SIG-M5 treated with dmso at 0.1 percent for 504 hours (cell line): ENCODE measurements at regions not wholly inside any gene's neighbourhood (a gene's known extent, or its start where the extent isn't known, plus 50 kb on each side); places are given as distances from the start of the nearest gene placed in this dataset.
A peak's percentile ranks its signal among the peaks of the same experiment; 100 is the strongest.

ENCODE experiments used
- DNase-seq: peaks from one replicate; lab custom pipeline; 2025; ENCODE audit not compliant: unreplicated experiment; lab: John Stamatoyannopoulos, UW

GRCh38 chr7:16975712-16976111 lies 93.9 kb upstream of the AGR3 start:
- peak; percentile 73 for DNase-seq

GRCh38 chr7:16978358-16979244 lies 96.8 kb upstream of the AGR3 start:
- DNase-seq, result peak; percentile 64

DNA sequence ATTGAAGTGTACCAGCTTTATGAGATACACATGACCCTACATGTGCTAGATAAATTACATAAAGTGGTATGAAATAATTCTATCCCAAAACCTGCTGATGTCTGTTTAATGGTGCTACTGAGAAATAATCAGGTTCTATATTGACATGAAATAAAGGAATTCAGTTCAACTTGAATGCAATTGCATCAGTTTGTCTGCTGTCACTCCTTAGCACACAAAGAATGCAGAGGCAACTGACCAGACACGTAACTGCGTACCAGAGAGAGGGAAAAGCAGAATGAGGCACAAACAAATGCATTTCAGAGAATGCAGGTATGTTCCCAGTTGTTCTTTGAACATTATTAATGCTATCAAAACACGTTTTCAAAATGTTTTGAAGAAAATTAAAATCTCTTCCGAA lies 98.8 kb upstream of the AGR3 start:
- DNase-seq, result no peak

- peak; percentile 52 for DNase-seq
Measured at GRCh38 chr7:16982640-16983350, 101.0 kb upstream of the AGR3 start.

DNA sequence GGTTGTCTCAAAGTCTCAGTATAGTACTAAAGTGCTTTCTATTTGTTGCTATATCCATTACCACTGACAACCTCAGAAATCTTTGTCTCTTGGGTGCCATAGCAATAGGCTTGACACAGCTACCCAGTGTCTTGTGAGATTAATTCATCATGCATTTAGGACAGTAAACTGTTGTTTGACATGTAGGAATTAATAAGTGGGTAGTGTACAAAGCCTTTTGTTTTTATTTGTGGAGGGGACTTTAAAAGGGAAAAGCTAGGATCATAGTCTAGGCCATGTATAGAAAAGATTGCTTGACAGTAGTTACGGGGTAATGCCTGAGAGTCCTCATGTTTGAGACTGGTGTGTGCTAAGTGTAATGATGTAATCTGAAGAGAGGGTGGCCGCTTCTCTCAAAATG lies 102.6 kb upstream of the AGR3 start:
- no peak for DNase-seq

DNA sequence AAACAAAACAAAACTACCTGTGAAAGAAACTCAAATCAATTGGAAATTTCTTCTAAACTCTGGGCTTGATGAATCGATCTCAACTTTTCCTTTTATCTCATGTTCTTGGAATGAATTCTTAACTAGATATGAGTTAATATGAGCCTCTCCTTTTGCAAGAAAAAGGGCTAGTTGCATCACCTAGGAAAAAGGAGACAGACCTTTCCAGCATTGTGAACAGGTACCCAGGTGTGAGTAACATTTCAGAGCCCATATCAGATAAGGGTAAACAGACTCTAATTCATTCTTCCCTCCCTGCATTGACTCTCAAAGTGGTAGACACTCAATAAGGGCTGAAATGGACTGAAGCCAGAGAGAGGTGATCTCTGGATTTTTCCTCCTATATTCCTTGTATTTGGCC lies 103.8 kb upstream of the AGR3 start:
- DNase-seq, result no peak

DNA sequence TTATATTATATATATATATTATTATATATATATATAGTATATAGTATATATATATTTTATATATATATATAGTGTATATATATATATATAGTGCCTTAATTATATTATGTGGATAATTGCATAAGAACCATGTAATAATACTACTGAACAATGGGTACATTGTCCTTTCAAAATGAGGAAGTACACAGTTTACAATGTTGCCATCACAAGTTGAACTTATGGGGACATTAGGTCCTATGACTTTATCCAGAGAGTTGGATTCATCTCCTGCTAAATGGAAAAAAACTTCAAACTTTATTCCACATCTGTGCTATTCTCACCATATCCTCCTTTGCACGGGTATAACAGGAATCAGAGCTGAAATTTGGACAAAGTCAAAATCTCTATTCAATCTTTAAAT lies 105.0 kb upstream of the AGR3 start:
- no peak for DNase-seq

- peak; percentile 81 for DNase-seq
Measured at GRCh38 chr7:16989811-16990413, 108.1 kb upstream of the AGR3 start.

GRCh38 chr7:16991551-16991950 lies 109.8 kb upstream of the AGR3 start:
- no peak for DNase-seq

DNA sequence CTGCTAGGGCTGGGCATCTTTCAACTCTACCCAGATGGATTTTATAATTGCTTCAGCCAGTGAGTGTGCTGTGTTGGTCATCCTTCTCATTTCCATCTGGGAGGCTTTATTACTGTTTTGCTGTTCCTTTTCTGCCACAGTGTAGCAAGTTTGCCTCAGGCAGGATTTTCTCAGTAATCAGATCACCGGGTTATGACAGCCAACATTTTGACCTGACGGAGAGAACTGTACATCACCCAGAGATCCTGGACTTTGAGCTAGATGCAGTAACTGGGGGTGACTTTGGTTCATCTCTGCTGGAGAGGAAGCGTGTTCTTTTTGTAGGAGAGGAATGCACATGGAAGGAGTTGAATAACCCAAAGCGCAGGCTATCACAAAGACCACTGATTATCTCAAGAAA lies 111.8 kb upstream of the AGR3 start:
- DNase-seq, result no peak

DNA sequence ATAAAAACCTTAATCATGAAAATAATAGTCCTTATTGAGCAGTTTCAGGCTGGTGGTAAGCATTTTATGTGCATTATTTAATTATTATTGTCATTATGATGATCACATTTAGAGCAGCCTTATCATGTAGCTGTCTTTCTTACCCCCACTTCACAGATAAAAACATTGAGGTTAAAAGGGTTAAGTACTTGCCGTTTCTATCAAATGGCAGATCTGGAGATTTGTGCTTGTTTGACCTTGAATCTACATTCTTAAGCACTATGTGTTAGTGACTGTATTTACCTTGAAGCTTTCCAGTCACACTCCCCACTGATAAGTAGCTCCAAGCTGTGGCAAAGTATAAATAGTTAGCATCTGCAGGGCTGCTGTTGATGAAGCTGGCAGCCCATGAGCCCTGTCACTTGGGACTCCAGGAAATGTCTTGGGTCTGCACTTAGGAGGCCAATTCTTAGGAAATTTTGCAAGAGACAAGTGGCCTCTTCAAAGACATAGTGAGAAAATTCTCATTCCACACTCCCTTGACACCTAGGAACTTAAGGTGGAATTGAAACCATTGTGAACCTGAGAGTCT lies 116.8 kb upstream of the AGR3 start:
- no peak for DNase-seq

GRCh38 chr7:16999541-17000267 lies 117.9 kb upstream of the AGR3 start:
- DNase-seq, result peak; percentile 82

- no peak for DNase-seq
Measured at GRCh38 chr7:17005271-17005670, 123.5 kb upstream of the AGR3 start.

GRCh38 chr7:17007841-17008240 lies 126.1 kb upstream of the AGR3 start:
- DNase-seq, result no peak

DNA sequence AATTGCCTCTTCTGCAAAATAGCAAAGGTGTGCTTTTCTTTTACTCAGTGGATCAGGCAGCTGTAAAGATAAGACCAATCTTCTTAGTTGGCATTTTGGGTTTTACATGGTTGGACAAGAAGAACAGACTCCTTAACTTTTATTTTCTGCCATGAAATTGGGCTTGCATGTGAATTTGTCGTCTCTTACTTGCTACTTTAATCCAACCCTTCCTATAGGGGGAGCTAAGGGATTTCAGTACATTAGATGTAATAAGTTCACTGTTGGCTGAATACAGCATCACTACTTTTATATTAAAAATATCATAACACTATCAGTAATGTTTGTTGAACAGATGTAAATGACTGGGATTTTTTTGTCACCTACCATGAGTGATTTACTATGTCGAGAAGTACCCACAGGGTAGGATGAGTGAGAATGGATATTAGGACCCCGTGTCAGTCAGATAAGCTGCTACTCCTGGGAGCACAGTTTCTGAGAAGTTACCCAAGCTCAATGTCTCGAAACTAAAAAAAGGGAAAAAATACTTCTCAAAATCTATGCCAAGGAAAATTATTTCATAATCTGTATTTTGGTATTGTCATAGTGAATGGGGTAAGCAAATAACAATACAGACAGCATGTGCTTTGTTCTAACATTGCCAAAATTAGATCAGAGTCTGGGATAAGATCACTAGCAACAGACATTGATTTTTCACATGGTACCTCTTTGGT lies 127.4 kb upstream of the AGR3 start:
- peak; percentile 50 for DNase-seq

GRCh38 chr7:17009933-17010332 lies 128.2 kb upstream of the AGR3 start:
- DNase-seq, result no peak

DNA sequence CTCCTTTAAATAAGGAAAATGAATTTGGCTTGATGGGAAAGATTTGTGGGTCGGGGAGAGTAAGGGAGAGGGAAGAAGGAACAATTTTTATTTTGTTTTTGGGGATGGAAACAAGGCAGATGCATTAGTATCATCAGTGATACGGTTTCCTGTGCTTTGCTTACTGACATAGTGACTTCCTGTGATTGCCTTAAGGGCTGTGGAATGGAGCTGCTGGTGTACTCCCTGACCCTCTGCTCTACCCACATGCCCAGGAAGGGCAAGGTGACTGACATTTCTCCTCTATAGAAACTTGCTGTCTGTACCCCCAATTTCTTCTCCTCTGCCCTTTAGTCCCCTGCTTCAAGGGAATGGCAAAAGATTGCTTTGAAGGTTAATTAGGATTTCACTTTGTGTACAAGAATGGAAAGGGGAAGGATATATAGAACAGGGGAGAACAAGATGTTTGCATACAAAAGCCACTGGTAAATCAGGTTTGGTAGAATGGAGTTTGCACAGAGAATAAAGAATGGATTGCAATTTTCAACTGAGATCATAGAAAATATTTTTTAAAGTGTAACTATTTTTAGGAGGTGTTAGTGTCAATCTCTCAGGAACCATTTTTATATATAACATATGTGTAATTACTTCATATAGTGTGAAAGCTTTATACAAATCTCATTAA lies 129.0 kb upstream of the AGR3 start:
- no peak for DNase-seq

GRCh38 chr7:17013204-17013603 lies 131.4 kb upstream of the AGR3 start:
- DNase-seq, result no peak

DNA sequence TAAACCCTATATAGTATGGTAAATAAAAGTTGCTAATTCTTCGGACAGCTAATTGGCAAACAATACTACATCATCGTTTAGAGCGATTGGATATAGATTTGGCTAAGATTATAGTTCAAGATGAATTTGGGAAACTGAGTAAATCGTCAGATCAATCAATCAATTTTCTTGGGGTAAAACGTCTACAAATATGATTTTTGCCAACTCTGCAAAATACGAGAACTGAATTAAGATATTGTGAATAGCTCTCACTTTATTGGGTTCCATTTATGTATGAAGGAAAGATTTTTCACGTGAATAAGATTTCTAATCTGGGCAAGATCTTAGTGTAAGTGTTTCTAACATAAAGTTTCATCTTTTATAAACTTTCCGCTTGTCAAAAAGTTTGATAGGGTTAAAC lies 132.9 kb upstream of the AGR3 start:
- DNase-seq, result no peak

DNA sequence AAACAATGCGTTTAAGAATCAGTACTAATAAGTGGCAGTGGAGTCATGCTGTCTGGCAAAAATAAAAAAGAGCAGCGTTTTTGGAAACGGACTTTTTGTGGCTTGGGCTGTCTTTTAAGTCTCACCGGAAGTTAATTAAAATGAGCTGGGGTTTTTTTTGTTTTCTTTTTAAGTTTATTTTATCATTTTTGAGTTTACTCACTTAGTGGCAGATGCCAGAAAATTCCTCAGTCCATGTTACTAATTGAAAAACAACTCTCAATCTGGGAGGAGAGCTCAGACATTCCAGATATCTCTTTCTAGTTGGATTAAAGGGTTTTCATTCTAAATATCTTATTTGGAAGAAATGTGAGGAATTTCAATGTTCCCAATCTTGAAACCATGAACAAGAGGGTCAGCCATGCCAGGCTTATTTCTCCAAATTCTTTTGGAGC lies 133.8 kb upstream of the AGR3 start:
- no peak for DNase-seq
